Transverse colon (tissue), 4 donors: ENCODE measurements at regions not wholly inside any gene's neighbourhood (a gene's known extent, or its start where the extent isn't known, plus 50 kb on each side); places are given as distances from the start of the nearest gene placed in this dataset.

Source experiments
- DNase-seq: peaks from one replicate; pipeline ENCODE4 v3.0.0-alpha.2; 2019
- H3K27ac ChIP-seq, 4 donors: fragments of 200-600 bp; sonication (generic); 2 replicates each; pipeline ENCODE4 v1.5.1; 2016 to 2018; ENCODE audit warnings: inconsistent platforms in 4 of 4
- H3K27me3 ChIP-seq: fragments of 200-600 bp; sonication (generic); 2 replicates; pipeline ENCODE4 v1.5.1; 2017; ENCODE audit warnings: inconsistent platforms
- H3K36me3 ChIP-seq, 4 donors: fragments of 200-600 bp; sonication (generic); 2 replicates each; pipeline ENCODE4 v1.5.1; 2017 to 2019; ENCODE audit warnings: inconsistent platforms in 4 of 4
- H3K4me1 ChIP-seq, 4 donors: fragments of 200-600 bp; sonication (generic); 2 replicates each; pipeline ENCODE4 v1.5.1; 2017 to 2020; ENCODE audit warnings: inconsistent platforms in 4 of 4
- H3K4me3 ChIP-seq, 4 donors: fragments of 200-600 bp; sonication (generic); 1 replicate in 1 of 4; 2 replicates in 3 of 4; pipeline versions ENCODE4 v1.5.1 to v1.6.1; 2017 to 2019; ENCODE audit warnings: inconsistent platforms in 4 of 4
- H3K9me3 ChIP-seq, 2 donors: fragments of 200-600 bp; sonication (generic); 2 replicates each; pipeline ENCODE4 v1.5.1; 2017 to 2019; ENCODE audit warnings: inconsistent platforms in 2 of 2
- CTCF ChIP-seq, 5 experiments: fragments of 200-600 bp in 3 of 5; fragments of 450-650 bp in 2 of 5; sonication (generic) in 3 of 5; IDR thresholded peaks; 1 replicate in 2 of 5; 2 replicates in 3 of 5; pipeline ENCODE4 v1.5.1; 2016 to 2017; ENCODE audit warnings: antibody characterized with exemption in 5 of 5, inconsistent platforms in 3 of 5, mild to moderate bottlenecking in 2 of 5, moderate library complexity in 1 of 5
- EP300 ChIP-seq: sonication (generic); formaldehyde crosslinking; IDR thresholded peaks from one replicate; pipeline ENCODE4 v1.6.1; 2017; ENCODE audit warnings: antibody characterized with exemption, low read depth
- POLR2A ChIP-seq: fragments of 450-650 bp; IDR thresholded peaks from one replicate; pipeline ENCODE4 v1.6.1; 2016; ENCODE audit warnings: antibody characterized with exemption, mild to moderate bottlenecking, moderate library complexity
- POLR2AphosphoS5 ChIP-seq, 3 donors: sonication (generic); formaldehyde crosslinking; IDR thresholded peaks; one replicate each; pipeline ENCODE4 v1.6.1; 2016; ENCODE audit warnings: antibody characterized with exemption in 3 of 3
- WGBS, 2 donors: methylation state at CpG; one replicate each; pipeline ENCODE4 v1.1.5; 2018; ENCODE audit warnings: low coverage in 1 of 2; 5-methylcytosine and 5-hydroxymethylcytosine counted together
- in situ Hi-C, 4 donors: fragments of 200-750 bp; cut with MboI; loops; one replicate each; pipeline versions ENCODE4 v1.15.0 to v1.15.1; 2017; ENCODE audit warnings: low sequenced_read_pairs in 3 of 4, low pct_ligation_motif_present in 1 of 4, low pct_unique_long_range_greater_than_20kb in 1 of 4
- intact Hi-C: fragments of 100-400 bp; cut with DNase I; formaldehyde crosslinking; loops from one replicate; pipeline ENCODE4 v1.15.1; 2023; ENCODE audit warnings: low total_unique reads

- 48 to 50% methylated on average over 1 of the region's 1 CpG for WGBS, 2 donors
- intact Hi-C loops, result no loop called here
- H3K9me3 ChIP-seq, result no peaks in the 10 kb centered on the region
Measured at GRCh38 chr1:218811497-218811896, 362.2 kb upstream of the LYPLAL1 start.

GRCh38 chr1:218812360-218812759 is 361.3 kb upstream of the LYPLAL1 start:
- no peak for TF ChIP-seq EP300
- no peak for TF ChIP-seq POLR2A
- no peak for TF ChIP-seq CTCF (IDR thresholded peaks at IDR 0.05)
- TF ChIP-seq POLR2AphosphoS5 (IDR thresholded peaks at IDR 0.05), result no peak
- 63 to 75% methylated on average over 6 of the region's 6 CpGs for WGBS, 2 donors
- H3K27me3 ChIP-seq, result no peaks in the 10 kb centered on the region
- no peak for DNase-seq
- H3K4me1 ChIP-seq, result no peaks in the 10 kb centered on the region
- H3K36me3 ChIP-seq, result no peaks in the 10 kb centered on the region
- H3K9me3 ChIP-seq, result no peaks in the 10 kb centered on the region
- H3K4me3 ChIP-seq, result no peak overlapping the region
- in situ Hi-C loops (no loop called here), intact Hi-C loops (no loop called here)
- no peak overlapping the region for H3K27ac ChIP-seq

More at GRCh38 chr1:218811497-218811896, 362.2 kb upstream of the LYPLAL1 start:
- in situ Hi-C loops, result no loop called here
- Histone ChIP-seq H3K27ac (no peak overlapping the region), H3K4me3 (no peak overlapping the region), H3K36me3 (no peaks in the 10 kb centered on the region), H3K27me3 (no peaks in the 10 kb centered on the region), H3K4me1 (no peaks in the 10 kb centered on the region)
- DNase-seq, result no peak
- no peak for TF ChIP-seq POLR2AphosphoS5 (IDR thresholded peaks at IDR 0.05)
- TF ChIP-seq POLR2A, result no peak
- TF ChIP-seq EP300, result no peak
- no peak for TF ChIP-seq CTCF (IDR thresholded peaks at IDR 0.05)

- DNase-seq, result no peak
- intact Hi-C loops, result no loop called here
- no peaks in the 10 kb centered on the region for H3K27me3 ChIP-seq
- no peak overlapping the region for H3K27ac ChIP-seq
- in situ Hi-C loops, result no loop called here
- no peak overlapping the region for H3K4me3 ChIP-seq
- no peak for TF ChIP-seq EP300
- TF ChIP-seq POLR2AphosphoS5 (IDR thresholded peaks at IDR 0.05), result no peak
- no peak for TF ChIP-seq CTCF (IDR thresholded peaks at IDR 0.05)
- no peak for TF ChIP-seq POLR2A
- H3K4me1 ChIP-seq, result no peaks in the 10 kb centered on the region
- H3K9me3 ChIP-seq, result no peaks in the 10 kb centered on the region
- no peaks in the 10 kb centered on the region for H3K36me3 ChIP-seq
- WGBS, 2 donors, result 41 to 60% methylated on average over 1 of the region's 1 CpG
Measured at GRCh38 chr1:218813237-218813636, 360.4 kb upstream of the LYPLAL1 start.

DNA sequence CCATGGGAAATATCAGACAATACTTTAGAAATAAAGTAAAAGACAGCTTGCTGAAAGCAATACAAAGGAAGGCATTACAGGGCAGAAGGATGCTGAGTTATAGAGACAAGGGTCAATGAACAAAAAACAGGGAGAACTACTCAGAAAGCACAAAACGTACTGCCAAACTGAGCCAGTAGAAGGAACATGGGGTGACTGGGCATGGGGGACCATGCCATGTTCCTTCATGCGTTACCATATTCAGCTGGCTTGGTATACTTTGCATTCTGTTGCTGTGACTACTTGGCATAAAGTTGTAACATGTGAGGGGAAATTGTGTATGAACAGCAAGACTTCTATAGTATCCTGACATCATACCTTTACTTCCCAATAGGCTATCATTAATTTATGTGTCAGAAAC is 358.6 kb upstream of the LYPLAL1 start:
- WGBS, 2 donors, result 59 to 76% methylated on average over 2 of the region's 2 CpGs
- intact Hi-C loops, result no loop called here

More for the DNA sequence above, 358.6 kb upstream of the LYPLAL1 start:
- TF ChIP-seq POLR2A, result no peak
- TF ChIP-seq EP300, result no peak
- no peak for TF ChIP-seq POLR2AphosphoS5 (IDR thresholded peaks at IDR 0.05)
- no peak for TF ChIP-seq CTCF (IDR thresholded peaks at IDR 0.05)
- no peak overlapping the region for H3K4me3 ChIP-seq
- H3K9me3 ChIP-seq, result no peaks in the 10 kb centered on the region
- H3K27me3 ChIP-seq, result no peaks in the 10 kb centered on the region
- in situ Hi-C loops, result no loop called here
- no peak for DNase-seq
- no peak overlapping the region for H3K27ac ChIP-seq
- H3K4me1 ChIP-seq, result no peaks in the 10 kb centered on the region
- H3K36me3 ChIP-seq, result no peaks in the 10 kb centered on the region
